Mesenchymal stem cell (in vitro differentiated cells and primary cell): ENCODE measurements at regions not wholly inside any gene's neighbourhood (a gene's known extent, or its start where the extent isn't known, plus 50 kb on each side); places are given as distances from the start of the nearest gene placed in this dataset.
A peak's percentile ranks its signal among the peaks of the same experiment; 100 is the strongest.

ENCODE experiments used
- DNase-seq: peaks from one replicate; pipeline ENCODE4 v3.0.0-alpha.2; 2013
- H2AFZ ChIP-seq: one replicate; pipeline ENCODE4 v1.6.1; 2013; ENCODE audit warnings: low read depth, mild to moderate bottlenecking, control low read depth, inconsistent platforms, low read length, moderate library complexity
- H2AK5ac ChIP-seq: 2 replicates; pipeline ENCODE4 v1.6.1; 2013; ENCODE audit warnings: low read length, moderate library complexity, mild to moderate bottlenecking, inconsistent platforms; ENCODE audit not compliant: severe bottlenecking
- H2BK120ac ChIP-seq: one replicate; pipeline ENCODE4 v1.6.1; 2013; ENCODE audit warnings: low read depth, mild to moderate bottlenecking, inconsistent platforms, low read length, moderate library complexity
- H2BK12ac ChIP-seq, 2 experiments: one replicate each; pipeline ENCODE4 v1.6.1; 2013; ENCODE audit warnings: inconsistent platforms in 2 of 2, low read length in 2 of 2, mild to moderate bottlenecking in 2 of 2, moderate library complexity in 2 of 2, control low read depth in 1 of 2
- H2BK15ac ChIP-seq: one replicate; pipeline ENCODE4 v1.6.1; 2013; ENCODE audit warnings: mild to moderate bottlenecking, low read depth, inconsistent platforms; ENCODE audit not compliant: poor library complexity, severe bottlenecking
- H2BK5ac ChIP-seq: 2 replicates; pipeline ENCODE4 v1.6.1; 2013; ENCODE audit warnings: low read depth, mild to moderate bottlenecking, low read length, control low read depth, inconsistent platforms; ENCODE audit not compliant: poor library complexity, severe bottlenecking
- H3K14ac ChIP-seq, 2 experiments: one replicate each; pipeline ENCODE4 v1.6.1; 2013; ENCODE audit warnings: inconsistent platforms in 2 of 2, low read length in 2 of 2, control low read depth in 1 of 2, mild to moderate bottlenecking in 1 of 2, moderate library complexity in 1 of 2
- H3K18ac ChIP-seq, 2 experiments: one replicate each; pipeline ENCODE4 v1.6.1; 2013; ENCODE audit warnings: inconsistent platforms in 2 of 2, low read length in 2 of 2, control low read depth in 1 of 2, low read depth in 1 of 2, mild to moderate bottlenecking in 1 of 2
- H3K23ac ChIP-seq, 2 experiments: one replicate each; pipeline ENCODE4 v1.6.1; 2013; ENCODE audit warnings: inconsistent platforms in 2 of 2, low read length in 2 of 2, mild to moderate bottlenecking in 2 of 2, moderate library complexity in 2 of 2, control low read depth in 1 of 2
- H3K27ac ChIP-seq: 2 replicates; pipeline ENCODE4 v1.5.1; 2013; ENCODE audit warnings: mild to moderate bottlenecking, moderate library complexity, low read length, control low read depth, inconsistent platforms; ENCODE audit not compliant: poor library complexity, severe bottlenecking
- H3K27me3 ChIP-seq, 2 experiments: 2 replicates each; pipeline versions ENCODE4 v1.6.1 to v1.7.0; 2013; ENCODE audit warnings: low read length in 2 of 2, mild to moderate bottlenecking in 2 of 2, moderate library complexity in 2 of 2, control low read depth in 1 of 2, inconsistent platforms in 1 of 2; ENCODE audit not compliant: control insufficient read depth in 1 of 2, insufficient read depth in 1 of 2
- H3K36me3 ChIP-seq, 2 experiments: 2 replicates each; pipeline versions ENCODE4 v1.6.1 to v1.7.0; 2013; ENCODE audit warnings: low read length in 2 of 2, control low read depth in 1 of 2, inconsistent platforms in 1 of 2, low read depth in 1 of 2, mild to moderate bottlenecking in 1 of 2; ENCODE audit not compliant: insufficient read depth in 2 of 2, control insufficient read depth in 1 of 2
- H3K4ac ChIP-seq, 2 experiments: one replicate each; pipeline ENCODE4 v1.6.1; 2013; ENCODE audit warnings: inconsistent platforms in 2 of 2, low read length in 2 of 2, mild to moderate bottlenecking in 2 of 2, moderate library complexity in 2 of 2, control low read depth in 1 of 2, low read depth in 1 of 2
- H3K4me1 ChIP-seq: 2 replicates; pipeline ENCODE4 v1.6.1; 2013; ENCODE audit warnings: low read depth, low read length, control low read depth; ENCODE audit not compliant: control insufficient read depth, insufficient read depth
- H3K4me2 ChIP-seq: 2 replicates; pipeline ENCODE4 v1.6.1; 2013; ENCODE audit warnings: low read length, mild to moderate bottlenecking, inconsistent platforms; ENCODE audit not compliant: poor library complexity, severe bottlenecking
- H3K4me3 ChIP-seq, 2 experiments: 2 replicates each; pipeline versions ENCODE4 v1.5.1 to v1.7.0; 2013; ENCODE audit warnings: low read length in 2 of 2, mild to moderate bottlenecking in 2 of 2, control low read depth in 1 of 2, low read depth in 1 of 2; ENCODE audit not compliant: insufficient read depth in 1 of 2
- H3K79me1 ChIP-seq: replicated peaks from 2 replicates; pipeline ENCODE4 v1.6.1; 2013; ENCODE audit warnings: mild to moderate bottlenecking, control low read depth, low read length, inconsistent platforms; ENCODE audit not compliant: poor library complexity, severe bottlenecking
- H3K9ac ChIP-seq: 2 replicates; pipeline ENCODE4 v1.7.0; 2013; ENCODE audit warnings: mild to moderate bottlenecking, low read length, moderate library complexity
- H3K9me3 ChIP-seq: 2 replicates; pipeline ENCODE4 v1.7.0; 2013; ENCODE audit warnings: mild to moderate bottlenecking, low read length; ENCODE audit not compliant: control insufficient read depth
- H4K8ac ChIP-seq: one replicate; pipeline ENCODE4 v1.6.1; 2013; ENCODE audit warnings: inconsistent platforms, mild to moderate bottlenecking, low read length, moderate library complexity
- H4K91ac ChIP-seq: one replicate; pipeline ENCODE4 v1.6.1; 2013; ENCODE audit warnings: mild to moderate bottlenecking, low read length, inconsistent platforms
- WGBS: methylation state at CpG from one replicate; pipeline ENCODE4 v1.1.7; 2013; ENCODE audit warnings: mixed read lengths; 5-methylcytosine and 5-hydroxymethylcytosine counted together

DNA sequence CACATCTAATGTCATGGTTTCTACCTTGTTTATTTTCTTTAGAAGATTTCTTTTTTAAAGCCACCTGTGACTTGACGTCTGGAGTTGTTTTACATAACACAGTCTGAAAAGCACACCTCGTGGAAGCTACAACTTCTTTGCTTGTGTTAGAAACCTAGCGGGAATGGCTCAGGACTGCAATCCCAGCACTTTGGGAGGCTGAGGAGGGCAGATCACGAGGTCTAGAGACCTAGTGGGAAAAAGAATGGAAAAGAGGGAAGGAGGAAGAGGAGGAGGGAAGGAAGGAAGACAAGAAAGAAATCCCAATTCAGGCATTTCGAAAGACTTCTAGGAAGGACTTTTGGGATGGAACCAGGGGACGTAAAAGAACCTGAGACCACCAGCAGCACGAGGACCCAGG, 146.3 kb upstream of the CELF2 start:
- Histone ChIP-seq H2BK5ac (peak overlapping the region; percentile 96), H3K18ac (peak overlapping the region in 1 of 2 experiments; percentile 62), H3K4ac (peak overlapping the region; percentile 49 to 81), H3K9me3 (no peaks in the 10 kb centered on the region), H3K4me2 (no peak overlapping the region), H3K4me3 (peak overlapping the region in 1 of 2 experiments; percentile 42), H2BK12ac (peak overlapping the region in 1 of 2 experiments; percentile 39), H3K23ac (no peak overlapping the region), H3K79me1 (no peaks in the 10 kb centered on the region), H3K4me1 (peaks cover 10% of the 10 kb centered on the region), H2AFZ (no peak overlapping the region), H3K36me3 (no peaks in the 10 kb centered on the region), H2AK5ac (peak overlapping the region; percentile 100), H3K9ac (peak overlapping the region; percentile 92), H2BK15ac (no peak overlapping the region), H3K27me3 (no peaks in the 10 kb centered on the region), H3K27ac (peak overlapping the region; percentile 89), H2BK120ac (no peak overlapping the region), H4K8ac (no peak overlapping the region), H4K91ac (no peak overlapping the region), H3K14ac (peak overlapping the region in 1 of 2 experiments; percentile 41)
- no peak for DNase-seq
- WGBS, result 82% methylated on average over 7 of the region's 7 CpGs

DNA sequence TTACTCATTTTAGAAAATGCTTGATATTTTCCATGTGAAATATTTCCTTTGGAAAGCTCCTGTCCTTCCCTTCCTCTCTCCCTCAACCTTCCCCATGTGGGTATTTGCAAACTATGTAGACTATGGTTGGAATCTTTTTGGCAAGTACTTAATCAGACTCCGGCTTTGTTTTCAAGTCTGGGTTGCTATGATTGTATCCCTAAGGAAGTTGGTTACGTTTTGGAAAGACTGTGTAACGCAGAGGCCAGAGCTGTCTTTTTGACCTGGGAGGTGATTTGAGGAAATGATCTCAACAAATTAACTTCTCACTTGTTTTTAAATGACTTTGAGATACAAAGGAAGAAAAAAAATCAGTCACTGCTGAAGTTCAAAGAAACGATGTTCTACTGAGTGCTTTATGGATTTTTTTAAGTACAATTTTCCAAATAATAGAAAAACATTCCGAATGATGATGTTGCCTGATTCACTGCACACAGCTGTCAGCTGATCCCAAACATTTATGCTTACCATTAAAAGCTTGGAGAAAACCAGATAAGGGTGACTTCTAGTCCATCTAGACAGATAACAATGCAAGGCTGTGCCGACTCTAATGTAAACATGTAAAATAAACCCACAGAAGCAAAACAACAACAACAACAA, 145.5 kb upstream of the CELF2 start:
- H3K79me1 ChIP-seq, result no peaks in the 10 kb centered on the region
- WGBS, result 8% methylated on average over 4 of the region's 6 CpGs
- H3K4me2 ChIP-seq, result no peak overlapping the region
- peak overlapping the region; percentile 92 for H3K9ac ChIP-seq
- no peak overlapping the region for H2BK120ac ChIP-seq
- no peak overlapping the region for H3K23ac ChIP-seq
- H2AFZ ChIP-seq, result no peak overlapping the region
- no peak overlapping the region for H3K14ac ChIP-seq
- no peak overlapping the region for H2BK12ac ChIP-seq
- H2BK15ac ChIP-seq, result no peak overlapping the region
- no peak overlapping the region for H4K91ac ChIP-seq
- H3K4me1 ChIP-seq, result peaks cover 10% of the 10 kb centered on the region
- no peak overlapping the region for H4K8ac ChIP-seq
- no peak overlapping the region for H3K18ac ChIP-seq
- peak overlapping the region in 1 of 2 experiments; percentile 10 for H3K4me3 ChIP-seq
- no peak overlapping the region for H3K4ac ChIP-seq
- peak overlapping the region; percentile 92 for H3K27ac ChIP-seq
- peak; percentile 96 for DNase-seq
- H3K36me3 ChIP-seq, result no peaks in the 10 kb centered on the region
- no peaks in the 10 kb centered on the region for H3K9me3 ChIP-seq
- no peaks in the 10 kb centered on the region for H3K27me3 ChIP-seq
- H2AK5ac ChIP-seq, result no peak overlapping the region
- H2BK5ac ChIP-seq, result no peak overlapping the region

DNA sequence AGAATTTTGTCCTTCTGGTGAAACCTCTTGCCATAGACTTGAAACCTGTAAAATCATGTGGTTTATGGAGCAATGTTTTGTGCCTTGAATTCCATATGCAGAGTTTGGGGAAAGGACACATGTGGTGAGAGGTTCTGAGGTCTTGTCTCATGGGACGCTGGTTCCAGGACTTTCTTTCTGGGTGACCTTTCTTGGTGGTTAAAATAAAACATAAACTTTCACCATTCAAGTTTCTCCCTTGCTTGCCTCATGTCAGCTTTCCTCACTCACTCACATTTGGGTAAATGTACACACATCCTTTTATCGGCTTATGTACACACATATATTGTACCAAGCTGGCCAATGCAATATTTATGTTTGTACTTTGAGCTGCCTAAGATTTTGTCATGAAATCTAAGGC, 144.9 kb upstream of the CELF2 start:
- WGBS, result no CpG with 5 or more reads among the region's 2 CpGs
- Histone ChIP-seq H3K27me3 (no peaks in the 10 kb centered on the region), H2BK120ac (no peak overlapping the region), H2BK15ac (no peak overlapping the region), H3K9me3 (no peaks in the 10 kb centered on the region), H3K36me3 (no peaks in the 10 kb centered on the region), H4K8ac (no peak overlapping the region), H3K4ac (no peak overlapping the region), H3K27ac (peak overlapping the region; percentile 92), H3K23ac (no peak overlapping the region), H2AK5ac (peak overlapping the region; percentile 92), H2BK12ac (no peak overlapping the region), H4K91ac (no peak overlapping the region), H3K4me3 (peak overlapping the region in 1 of 2 experiments; percentile 10), H2BK5ac (peak overlapping the region; percentile 88), H2AFZ (no peak overlapping the region), H3K4me1 (peaks cover 10% of the 10 kb centered on the region), H3K9ac (peak overlapping the region; percentile 92), H3K4me2 (no peak overlapping the region), H3K14ac (no peak overlapping the region), H3K79me1 (no peaks in the 10 kb centered on the region), H3K18ac (no peak overlapping the region)
- DNase-seq, result peak; percentile 64

GRCh38 chr10:10873289-10873688, 144.4 kb upstream of the CELF2 start:
- Histone ChIP-seq H3K79me1 (no peaks in the 10 kb centered on the region), H3K27me3 (no peaks in the 10 kb centered on the region), H3K18ac (no peak overlapping the region), H3K14ac (no peak overlapping the region), H3K9ac (peak overlapping the region; percentile 92), H3K4me3 (no peak overlapping the region), H3K4me1 (peaks cover 10% of the 10 kb centered on the region), H3K9me3 (no peaks in the 10 kb centered on the region), H3K4me2 (no peak overlapping the region), H4K91ac (no peak overlapping the region), H3K4ac (no peak overlapping the region), H2BK5ac (no peak overlapping the region), H2AFZ (no peak overlapping the region), H4K8ac (no peak overlapping the region), H2BK12ac (no peak overlapping the region), H3K23ac (no peak overlapping the region), H3K27ac (no peak overlapping the region), H2BK15ac (no peak overlapping the region), H3K36me3 (no peaks in the 10 kb centered on the region), H2BK120ac (no peak overlapping the region), H2AK5ac (no peak overlapping the region)
- no peak for DNase-seq
- 92% methylated on average over 2 of the region's 4 CpGs for WGBS
